NOMO-1 (cell line): ENCODE measurements at regions not wholly inside any gene's neighbourhood (a gene's known extent, or its start where the extent isn't known, plus 50 kb on each side); places are given as distances from the start of the nearest gene placed in this dataset.
A peak's percentile ranks its signal among the peaks of the same experiment; 100 is the strongest.

Experiments used
- DNase-seq, 2 experiments: peaks; one replicate each; lab custom pipeline; 2025; ENCODE audit not compliant: unreplicated experiment in 2 of 2; lab: John Stamatoyannopoulos, UW

DNA sequence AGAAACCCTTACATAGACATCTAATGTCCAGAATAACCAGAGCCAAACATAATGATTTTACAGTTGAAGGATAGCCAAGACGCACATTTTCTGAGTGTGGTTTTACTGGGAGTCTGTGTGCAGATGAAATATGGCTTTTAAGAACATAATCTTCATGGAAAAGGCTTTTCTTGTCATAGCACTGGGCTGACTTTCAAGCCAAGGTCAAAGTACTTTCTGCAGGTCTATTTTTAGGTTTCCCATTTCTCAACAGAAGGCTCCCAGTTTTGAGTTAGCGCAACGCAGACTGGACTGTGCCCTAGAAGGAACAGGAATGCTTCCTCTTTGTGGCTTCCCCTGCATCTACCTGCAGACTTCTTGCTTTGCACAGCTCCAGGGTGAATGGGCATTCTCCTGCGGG is 92.3 kb upstream of the UPP2 start:
- DNase-seq = peak; percentile 63 to 75

- peak; percentile 82 to 91 for DNase-seq
Observed at GRCh38 chr2:158006961-158007719, 94.5 kb upstream of the UPP2 start.

- no peak for DNase-seq
Observed at GRCh38 chr2:158004126-158004764, 97.4 kb upstream of the UPP2 start.

GRCh38 chr2:158002079-158002478 is 99.6 kb upstream of the UPP2 start:
- no peak for DNase-seq

DNA sequence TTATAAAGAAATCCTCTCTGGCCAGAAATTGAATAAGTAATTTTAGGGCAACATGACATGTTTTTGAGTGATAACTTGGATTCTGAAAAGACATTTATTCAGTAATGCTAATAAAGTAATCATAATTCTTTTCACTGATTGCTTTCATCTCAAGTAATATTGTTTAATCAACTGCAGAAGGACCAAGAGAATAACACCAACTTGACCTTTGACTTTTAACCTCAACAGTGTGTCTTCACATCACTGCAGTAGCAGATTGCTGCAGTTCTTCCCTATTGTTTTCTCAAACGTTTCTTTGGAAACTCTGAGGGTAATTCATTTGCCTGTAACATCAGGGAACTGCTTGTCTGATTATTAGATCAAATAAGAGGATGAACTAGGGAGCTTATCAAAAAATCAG is 104.9 kb upstream of the UPP2 start:
- DNase-seq = no peak

DNA sequence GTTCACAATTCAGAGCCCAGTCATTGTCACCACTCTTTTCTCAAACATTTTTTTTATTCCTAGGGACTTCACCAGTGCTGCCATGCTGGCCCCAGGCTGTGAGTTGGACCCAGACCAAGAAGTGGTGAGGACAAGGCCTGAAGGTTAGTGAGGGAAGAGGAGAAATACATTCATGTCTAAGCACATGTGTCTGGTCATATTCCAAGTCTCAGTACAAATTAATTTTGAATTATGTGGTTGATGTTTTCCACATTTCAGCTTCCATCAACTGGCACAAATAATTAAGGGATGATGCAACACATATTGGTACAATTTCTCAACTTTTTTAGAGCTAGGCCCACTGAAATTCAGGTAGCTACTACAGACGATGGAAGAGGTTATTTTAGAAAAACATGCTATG is 106.6 kb upstream of the UPP2 start:
- no peak for DNase-seq

GRCh38 chr2:157991932-157992331 is 109.7 kb upstream of the UPP2 start:
- no peak for DNase-seq

DNA sequence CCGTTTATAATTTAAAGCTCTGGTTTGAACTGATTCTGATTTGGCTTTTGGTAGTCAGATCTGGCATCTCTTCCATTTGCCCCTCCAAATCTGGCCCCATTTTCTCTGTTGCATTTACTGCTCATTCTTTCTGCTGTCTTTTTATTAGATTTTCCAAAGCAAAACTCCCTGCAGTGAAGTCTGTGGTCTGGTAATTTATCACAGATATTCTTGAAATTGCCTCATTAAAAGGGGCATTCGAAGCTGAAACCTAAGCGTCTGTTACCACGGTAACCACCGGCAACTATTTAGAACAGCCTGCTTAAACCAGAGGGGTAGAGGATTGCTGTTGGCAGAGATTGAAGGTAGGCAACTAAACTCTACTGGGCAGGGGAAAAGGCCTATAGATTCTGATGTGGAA is 111.5 kb upstream of the UPP2 start:
- no peak for DNase-seq

DNA sequence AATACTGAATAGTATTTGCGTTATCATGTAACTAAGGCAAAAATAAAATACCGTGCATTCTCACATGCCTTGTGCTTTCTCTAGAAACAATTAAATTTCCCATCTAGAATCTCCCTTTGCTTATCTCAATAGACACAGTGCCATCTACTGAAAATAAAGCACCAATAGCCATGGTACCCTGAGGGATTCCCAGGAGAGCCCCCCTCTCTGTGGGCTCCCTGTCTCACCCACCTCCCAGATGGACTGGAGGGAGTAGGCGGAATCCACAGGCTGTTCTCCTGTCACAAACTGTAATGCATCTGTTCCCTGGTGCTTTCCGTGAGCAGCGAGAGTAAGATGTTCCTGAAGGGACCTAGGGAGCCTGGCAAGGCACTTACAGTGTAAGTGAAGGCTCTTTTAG is 112.4 kb upstream of the UPP2 start:
- DNase-seq = no peak

GRCh38 chr2:157986761-157987160 is 110.6 kb upstream of the ACVR1 start:
- no peak for DNase-seq

GRCh38 chr2:157984866-157985265 is 108.7 kb upstream of the ACVR1 start:
- no peak for DNase-seq

DNA sequence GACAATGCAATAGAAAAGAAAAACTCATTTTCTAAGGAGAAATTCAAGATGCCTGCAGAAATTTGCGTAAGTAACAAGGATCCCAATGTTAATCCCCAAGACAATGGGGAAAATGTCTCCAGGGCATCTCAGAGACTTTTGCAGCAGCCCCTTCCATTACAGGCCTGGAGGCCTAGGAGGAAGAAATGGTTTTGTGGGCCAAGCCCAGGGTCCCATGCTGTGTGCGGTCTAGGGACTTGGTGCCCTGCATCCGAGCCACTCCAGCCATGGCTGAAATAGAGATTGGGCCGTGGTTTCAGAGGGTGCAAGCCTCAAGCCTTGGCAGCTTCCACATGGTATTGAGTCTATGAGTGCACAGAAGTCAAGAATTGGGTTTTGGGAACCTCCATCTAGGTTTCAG is 103.9 kb upstream of the ACVR1 start:
- no peak for DNase-seq

- no peak for DNase-seq
Observed at GRCh38 chr2:157971702-157972101, 95.6 kb upstream of the ACVR1 start.

DNA sequence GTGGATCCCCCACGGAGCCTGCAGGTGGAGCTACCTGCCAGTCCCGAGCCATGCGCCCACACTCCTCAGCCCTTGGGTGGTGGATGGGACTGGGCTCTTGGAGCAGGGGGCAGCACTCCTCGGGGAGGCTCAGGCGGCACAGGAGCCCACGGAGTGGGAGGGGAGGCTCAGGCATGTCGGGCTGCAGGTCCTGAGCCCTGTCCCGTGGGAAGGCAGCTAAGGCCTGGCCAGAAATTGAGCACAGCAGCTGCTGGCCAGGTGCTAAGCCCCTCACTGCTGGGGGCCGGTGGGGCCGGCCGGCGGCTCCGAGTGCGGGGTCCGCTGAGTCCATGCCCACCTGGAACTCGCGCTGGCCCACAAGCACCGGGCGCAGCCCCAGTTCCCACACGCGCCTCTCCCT is 91.7 kb upstream of the ACVR1 start:
- DNase-seq = no peak

- no peak for DNase-seq
Observed at GRCh38 chr2:157959249-157959648, 83.1 kb upstream of the ACVR1 start.

DNA sequence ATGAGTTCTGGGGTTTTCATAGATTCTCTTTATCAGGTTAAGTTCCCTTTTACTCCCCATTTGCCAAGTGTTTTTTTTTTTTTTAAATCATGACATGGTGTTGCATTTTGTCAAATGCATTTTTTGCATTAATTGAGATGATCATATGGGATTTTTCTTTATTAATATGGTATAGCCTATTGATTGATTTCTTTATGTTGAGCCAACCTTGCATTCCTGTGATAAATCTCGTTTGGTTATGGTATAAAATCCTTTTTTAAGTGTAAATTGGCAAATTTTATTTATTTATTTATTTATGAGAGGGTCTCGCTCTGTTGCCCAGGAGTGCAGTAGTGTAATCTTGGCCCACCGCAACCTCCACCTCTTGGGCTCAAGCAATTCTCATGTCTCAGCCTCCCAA is 81.5 kb upstream of the ACVR1 start:
- no peak for DNase-seq

GRCh38 chr2:157952558-157952957 is 76.4 kb upstream of the ACVR1 start:
- no peak for DNase-seq

DNA sequence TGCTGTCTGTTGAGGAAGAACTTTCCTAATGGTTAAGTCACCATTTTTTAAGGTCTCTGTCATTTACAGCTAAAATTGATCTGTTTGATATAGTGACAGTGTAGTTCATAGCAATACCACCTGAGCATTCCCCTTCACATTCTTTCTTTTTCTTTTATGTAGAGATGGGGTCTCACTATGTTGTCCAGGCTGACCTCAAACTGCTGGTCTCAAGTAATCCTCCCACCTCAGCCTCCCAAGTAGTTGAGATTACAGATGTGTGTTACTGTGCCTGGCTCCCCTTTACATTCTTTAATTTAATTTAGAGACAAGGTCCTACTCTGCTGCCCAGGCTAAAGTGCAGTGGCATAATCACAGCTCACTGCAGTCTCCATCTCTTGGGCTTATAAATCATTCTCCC is 72.7 kb upstream of the ACVR1 start:
- no peak for DNase-seq

GRCh38 chr2:157946919-157947557 is 70.9 kb upstream of the ACVR1 start:
- no peak for DNase-seq

- no peak for DNase-seq
Observed at GRCh38 chr2:157940024-157940423, 63.9 kb upstream of the ACVR1 start.

GRCh38 chr2:157938556-157938955 is 62.4 kb upstream of the ACVR1 start:
- no peak for DNase-seq

DNA sequence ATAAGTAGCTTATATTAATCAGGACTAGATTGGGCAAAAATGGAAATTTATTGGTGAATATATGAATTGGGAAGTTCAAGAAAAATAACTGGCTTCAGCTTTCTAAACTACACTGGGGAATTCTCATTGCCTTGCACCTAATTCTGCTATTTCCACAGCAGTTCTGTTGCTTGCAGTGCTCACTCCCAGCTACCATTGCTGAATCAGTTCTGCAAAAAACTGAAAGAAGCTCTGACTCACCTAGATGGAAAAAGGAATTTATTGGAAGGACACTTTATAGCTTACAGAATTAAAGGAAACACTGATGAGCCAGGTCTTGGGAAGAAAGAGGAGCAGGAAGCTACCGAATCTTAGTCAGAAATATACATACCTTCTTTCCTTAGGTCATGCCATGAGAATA is 60.3 kb upstream of the ACVR1 start:
- no peak for DNase-seq
